Nephron (organoid): ENCODE measurements at regions not wholly inside any gene's neighbourhood (a gene's known extent, or its start where the extent isn't known, plus 50 kb on each side); places are given as distances from the start of the nearest gene placed in this dataset.

Experiments
- H3K27ac Mint-ChIP-seq, 3 experiments: 2 replicates each; pipeline ENCODE4 v1.8.0; 2020; ENCODE audit warnings: mixed read lengths in 3 of 3, mild to moderate bottlenecking in 2 of 3, moderate library complexity in 1 of 3
- H3K27me3 Mint-ChIP-seq: 2 replicates; pipeline ENCODE4 v1.8.0; 2021; ENCODE audit warnings: low read depth, mild to moderate bottlenecking, moderate library complexity, mixed read lengths
- H3K36me3 Mint-ChIP-seq: 2 replicates; pipeline ENCODE4 v1.8.0; 2020; ENCODE audit warnings: low read depth, mixed read lengths
- H3K4me1 Mint-ChIP-seq: 2 replicates; pipeline ENCODE4 v1.8.0; 2020; ENCODE audit warnings: mixed read lengths
- H3K4me3 Mint-ChIP-seq, 3 experiments: 2 replicates each; pipeline ENCODE4 v1.8.0; 2020; ENCODE audit warnings: mild to moderate bottlenecking in 3 of 3, mixed read lengths in 3 of 3, moderate library complexity in 2 of 3
- H3K9me3 Mint-ChIP-seq: 2 replicates; pipeline ENCODE4 v1.8.0; 2020; ENCODE audit warnings: mixed read lengths
- CTCF ChIP-seq, 3 experiments: fragments of 200-600 bp; sonication (generic); IDR thresholded peaks; one replicate each; pipeline ENCODE4 v1.5.0; 2021; ENCODE audit warnings: antibody characterized with exemption in 3 of 3; ENCODE audit not compliant: unreplicated experiment in 3 of 3

- H3K9me3 Mint-ChIP-seq = no peaks in the 10 kb centered on the region
- no peak for TF ChIP-seq CTCF (IDR thresholded peaks at IDR 0.05; ENCODE audit: unreplicated experiment in 3 of 3)
Observed at GRCh38 chr6:22436134-22436533, 133.2 kb upstream of the HDGFL1 start.

GRCh38 chr6:22437665-22438064 lies 131.7 kb upstream of the HDGFL1 start:
- Mint-ChIP-seq H3K27ac (no peak overlapping the region), H3K9me3 (no peaks in the 10 kb centered on the region), H3K4me1 (no peaks in the 10 kb centered on the region), H3K4me3 (no peak overlapping the region), H3K36me3 (no peaks in the 10 kb centered on the region), H3K27me3 (no peaks in the 10 kb centered on the region)
- TF ChIP-seq CTCF (IDR thresholded peaks at IDR 0.05; ENCODE audit: unreplicated experiment in 3 of 3) = no peak

More at GRCh38 chr6:22436134-22436533, 133.2 kb upstream of the HDGFL1 start:
- H3K4me3 Mint-ChIP-seq = no peak overlapping the region
- no peaks in the 10 kb centered on the region for H3K36me3 Mint-ChIP-seq
- no peak overlapping the region for H3K27ac Mint-ChIP-seq
- no peaks in the 10 kb centered on the region for H3K4me1 Mint-ChIP-seq
- no peaks in the 10 kb centered on the region for H3K27me3 Mint-ChIP-seq

- no peak for TF ChIP-seq CTCF (IDR thresholded peaks at IDR 0.05; ENCODE audit: unreplicated experiment in 3 of 3)
- Mint-ChIP-seq H3K4me3 (no peak overlapping the region), H3K4me1 (peaks cover 26% of the 10 kb centered on the region), H3K27me3 (no peaks in the 10 kb centered on the region), H3K27ac (no peak overlapping the region), H3K36me3 (no peaks in the 10 kb centered on the region), H3K9me3 (peaks cover 3% of the 10 kb centered on the region)
Observed at GRCh38 chr6:22442826-22443225, 126.5 kb upstream of the HDGFL1 start.

- H3K36me3 Mint-ChIP-seq = no peaks in the 10 kb centered on the region
- H3K27me3 Mint-ChIP-seq = no peaks in the 10 kb centered on the region
- H3K4me1 Mint-ChIP-seq = peaks cover 35% of the 10 kb centered on the region
- H3K4me3 Mint-ChIP-seq = no peak overlapping the region
- peaks cover 3% of the 10 kb centered on the region for H3K9me3 Mint-ChIP-seq
- no peak for TF ChIP-seq CTCF (IDR thresholded peaks at IDR 0.05; ENCODE audit: unreplicated experiment in 3 of 3)
- peak overlapping the region in 1 of 3 experiments; percentile 28 for H3K27ac Mint-ChIP-seq
Observed at GRCh38 chr6:22444330-22444729, 125.0 kb upstream of the HDGFL1 start.

- no peak for TF ChIP-seq CTCF (IDR thresholded peaks at IDR 0.05; ENCODE audit: unreplicated experiment in 3 of 3)
- Mint-ChIP-seq H3K27ac (no peak overlapping the region), H3K36me3 (no peaks in the 10 kb centered on the region), H3K4me1 (peaks cover 40% of the 10 kb centered on the region), H3K4me3 (no peak overlapping the region), H3K27me3 (no peaks in the 10 kb centered on the region), H3K9me3 (peaks cover 3% of the 10 kb centered on the region)
Observed at GRCh38 chr6:22445946-22446345, 123.4 kb upstream of the HDGFL1 start.
